MM.1S (cell line): ENCODE measurements at regions not wholly inside any gene's neighbourhood (a gene's known extent, or its start where the extent isn't known, plus 50 kb on each side); places are given as distances from the start of the nearest gene placed in this dataset.

Experiments
- DNase-seq: peaks from one replicate; pipeline ENCODE4 v3.0.0-alpha.2; 2015
- H2AFZ ChIP-seq: fragments of 300-600 bp; sonication (generic); 2 replicates; pipeline ENCODE4 v1.6.0; 2016; ENCODE audit warnings: antibody characterized with exemption, low read length
- H3F3A ChIP-seq: fragments of 300-600 bp; sonication (generic); 2 replicates; pipeline ENCODE4 v1.6.1; 2016; ENCODE audit warnings: mild to moderate bottlenecking, antibody characterized with exemption, low read length, moderate library complexity, mixed read lengths; ENCODE audit not compliant: insufficient read depth
- H3K27ac ChIP-seq: fragments of 300-600 bp; sonication (generic); 2 replicates; pipeline ENCODE4 v1.5.1; 2016; ENCODE audit warnings: mild to moderate bottlenecking, low read length
- H3K27me3 ChIP-seq: fragments of 300-600 bp; sonication (generic); replicated peaks from 2 replicates; pipeline ENCODE4 v1.6.0; 2016; ENCODE audit warnings: low read length; ENCODE audit not compliant: insufficient read depth
- H3K36me3 ChIP-seq: fragments of 300-600 bp; sonication (generic); replicated peaks from 2 replicates; pipeline ENCODE4 v1.6.1; 2016; ENCODE audit warnings: mild to moderate bottlenecking, low read length, mixed read lengths; ENCODE audit not compliant: insufficient read depth
- H3K4me1 ChIP-seq: fragments of 300-600 bp; sonication (generic); 2 replicates; pipeline ENCODE4 v1.6.1; 2016; ENCODE audit warnings: low read length, mixed read lengths
- H3K4me2 ChIP-seq: fragments of 300-600 bp; sonication (generic); 2 replicates; pipeline ENCODE4 v1.6.0; 2016; ENCODE audit warnings: low read depth, low read length
- H3K4me3 ChIP-seq: fragments of 300-600 bp; sonication (generic); 2 replicates; pipeline ENCODE4 v1.5.1; 2016; ENCODE audit warnings: low read length, mixed read lengths
- H3K79me2 ChIP-seq: fragments of 300-600 bp; sonication (generic); 2 replicates; pipeline ENCODE4 v1.6.1; 2016; ENCODE audit warnings: mixed run types, low read length, mixed read lengths
- H3K9ac ChIP-seq: fragments of 300-600 bp; sonication (generic); 2 replicates; pipeline ENCODE4 v1.6.1; 2016; ENCODE audit warnings: low read length, mixed read lengths
- H3K9me2 ChIP-seq: fragments of 300-600 bp; sonication (generic); replicated peaks from 2 replicates; pipeline ENCODE4 v1.6.1; 2016; ENCODE audit warnings: mild to moderate bottlenecking, low read length, mixed read lengths; ENCODE audit not compliant: insufficient read depth
- H3K9me3 ChIP-seq: fragments of 300-600 bp; sonication (generic); replicated peaks from 2 replicates; pipeline ENCODE4 v1.6.1; 2016; ENCODE audit warnings: mild to moderate bottlenecking, low read length, mixed read lengths; ENCODE audit not compliant: insufficient read depth
- H4K20me1 ChIP-seq: fragments of 300-600 bp; sonication (generic); 2 replicates; pipeline ENCODE4 v1.6.1; 2016; ENCODE audit warnings: mild to moderate bottlenecking, low read length, moderate library complexity, mixed read lengths; ENCODE audit not compliant: insufficient read depth
- CTCF ChIP-seq: fragments of 300-600 bp; sonication (generic); IDR thresholded peaks from 2 replicates; pipeline ENCODE4 v1.5.1; 2016; ENCODE audit warnings: antibody characterized with exemption, low read length, mixed read lengths
- EZH2 ChIP-seq: fragments of 300-600 bp; sonication (generic); optimal IDR thresholded peaks from 2 replicates; pipeline ENCODE3; 2017; ENCODE audit warnings: low read depth, mild to moderate bottlenecking, antibody characterized with exemption, low read length, mixed read lengths
- EZH2phosphoT487 ChIP-seq: fragments of 300-600 bp; sonication (generic); IDR thresholded peaks from 2 replicates; pipeline ENCODE4 v1.6.1; 2018; ENCODE audit warnings: antibody characterized with exemption, low read length

GRCh38 chr1:56084246-56084645 lies 495.1 kb downstream of the PLPP3 start:
- Histone ChIP-seq H3K4me1 (no peaks in the 10 kb centered on the region), H3K27me3 (no peaks in the 10 kb centered on the region), H3K9ac (no peak overlapping the region), H3K4me3 (no peak overlapping the region), H3K27ac (no peak overlapping the region), H3F3A (no peaks in the 10 kb centered on the region), H4K20me1 (no peaks in the 10 kb centered on the region), H3K79me2 (no peaks in the 10 kb centered on the region), H3K9me2 (no peaks in the 10 kb centered on the region), H3K9me3 (no peaks in the 10 kb centered on the region), H3K36me3 (no peaks in the 10 kb centered on the region), H2AFZ (no peak overlapping the region), H3K4me2 (no peak overlapping the region)
- DNase-seq: no peak
- TF ChIP-seq EZH2phosphoT487 (no peak), CTCF (no peak), EZH2 (no peak)

GRCh38 chr1:56081736-56082135 lies 497.6 kb downstream of the PLPP3 start:
- DNase-seq: no peak
- no peaks in the 10 kb centered on the region for H3K9me2 ChIP-seq
- TF ChIP-seq EZH2phosphoT487: no peak
- no peak for TF ChIP-seq CTCF
- TF ChIP-seq EZH2: no peak
- no peaks in the 10 kb centered on the region for H3K9me3 ChIP-seq
- H4K20me1 ChIP-seq: no peaks in the 10 kb centered on the region
- H3F3A ChIP-seq: no peaks in the 10 kb centered on the region
- no peak overlapping the region for H3K9ac ChIP-seq
- H3K4me1 ChIP-seq: no peaks in the 10 kb centered on the region
- H3K27ac ChIP-seq: no peak overlapping the region
- no peak overlapping the region for H2AFZ ChIP-seq
- H3K4me2 ChIP-seq: no peak overlapping the region
- H3K4me3 ChIP-seq: no peak overlapping the region
- no peaks in the 10 kb centered on the region for H3K27me3 ChIP-seq
- no peaks in the 10 kb centered on the region for H3K79me2 ChIP-seq
- H3K36me3 ChIP-seq: no peaks in the 10 kb centered on the region

GRCh38 chr1:56081173-56081572 lies 498.2 kb downstream of the PLPP3 start:
- Histone ChIP-seq H3K36me3 (no peaks in the 10 kb centered on the region), H3K9me2 (no peaks in the 10 kb centered on the region), H4K20me1 (no peaks in the 10 kb centered on the region), H3K79me2 (no peaks in the 10 kb centered on the region), H3K4me3 (no peak overlapping the region), H3K4me1 (no peaks in the 10 kb centered on the region), H3F3A (no peaks in the 10 kb centered on the region), H3K9me3 (no peaks in the 10 kb centered on the region), H3K27me3 (no peaks in the 10 kb centered on the region), H3K4me2 (no peak overlapping the region), H2AFZ (no peak overlapping the region), H3K27ac (no peak overlapping the region), H3K9ac (no peak overlapping the region)
- TF ChIP-seq EZH2phosphoT487 (no peak), EZH2 (no peak), CTCF (no peak)
- DNase-seq: no peak
